Testis (tissue), 2 donors: ENCODE measurements at regions not wholly inside any gene's neighbourhood (a gene's known extent, or its start where the extent isn't known, plus 50 kb on each side); places are given as distances from the start of the nearest gene placed in this dataset.

Source experiments
- DNase-seq: peaks from one replicate; pipeline ENCODE4 v3.0.0-alpha.2; 2019
- H3K27ac ChIP-seq, 2 donors: fragments of 200-600 bp; sonication (generic); one replicate each; pipeline ENCODE4 v1.5.1; 2019
- H3K27me3 ChIP-seq: fragments of 200-600 bp; sonication (generic); one replicate; pipeline ENCODE4 v1.5.1; 2019
- H3K36me3 ChIP-seq: fragments of 200-600 bp; sonication (generic); one replicate; pipeline ENCODE4 v1.5.1; 2017; ENCODE audit warnings: low read depth; ENCODE audit errors: missing control alignments
- H3K4me1 ChIP-seq: fragments of 200-600 bp; sonication (generic); one replicate; pipeline ENCODE4 v1.5.1; 2019
- H3K4me3 ChIP-seq, 2 donors: fragments of 200-600 bp; sonication (generic); one replicate each; pipeline ENCODE4 v1.5.1; 2017 to 2019
- H3K9me3 ChIP-seq: fragments of 200-600 bp; sonication (generic); one replicate; pipeline ENCODE4 v1.5.1; 2017
- CTCF ChIP-seq, 3 experiments: fragments of 450-650 bp in 2 of 3; fragments of 200-600 bp in 1 of 3; sonication (generic) in 1 of 3; IDR thresholded peaks; one replicate each; pipeline ENCODE4 v1.5.1; 2016 to 2019; ENCODE audit warnings: antibody characterized with exemption in 3 of 3, mild to moderate bottlenecking in 2 of 3, moderate library complexity in 1 of 3
- POLR2A ChIP-seq: fragments of 450-650 bp; IDR thresholded peaks from one replicate; pipeline ENCODE4 v1.6.1; 2017; ENCODE audit warnings: antibody characterized with exemption, mild to moderate bottlenecking, moderate library complexity
- WGBS, 2 donors: methylation state at CpG; one replicate each; pipeline ENCODE4 v1.1.5; 2018; 5-methylcytosine and 5-hydroxymethylcytosine counted together
- intact Hi-C: fragments of 100-400 bp; cut with DNase I; formaldehyde crosslinking; loops from one replicate; pipeline ENCODE4 v1.15.1; 2023; ENCODE audit warnings: low total_unique reads

- no peaks in the 10 kb centered on the region for H3K36me3 ChIP-seq
- H3K9me3 ChIP-seq, result no peaks in the 10 kb centered on the region
- no peaks in the 10 kb centered on the region for H3K4me1 ChIP-seq
- no peak for DNase-seq
- no peak overlapping the region for H3K4me3 ChIP-seq
- H3K27ac ChIP-seq, result no peak overlapping the region
- H3K27me3 ChIP-seq, result no peaks in the 10 kb centered on the region
- intact Hi-C loops, result no loop called here
- TF ChIP-seq CTCF (IDR thresholded peaks at IDR 0.05), result no peak
- TF ChIP-seq POLR2A, result no peak
- 86 to 90% methylated on average over 13 to 14 of the region's 14 CpGs for WGBS, 2 donors
Observed at GRCh38 chr9:88049677-88050307, 75.5 kb upstream of the CDK20 start.

- H3K27ac ChIP-seq, result no peak overlapping the region
- TF ChIP-seq POLR2A (no peak), CTCF (IDR thresholded peaks at IDR 0.05) (no peak)
- DNase-seq, result no peak
- H3K4me3 ChIP-seq, result no peak overlapping the region
- WGBS, 2 donors, result 77 to 80% methylated on average over 3 of the region's 3 CpGs
- H3K27me3 ChIP-seq, result no peaks in the 10 kb centered on the region
- H3K4me1 ChIP-seq, result no peaks in the 10 kb centered on the region
- no peaks in the 10 kb centered on the region for H3K9me3 ChIP-seq
- no peaks in the 10 kb centered on the region for H3K36me3 ChIP-seq
- intact Hi-C loops, result no loop called here
Observed at GRCh38 chr9:88046542-88046941, 72.2 kb upstream of the CDK20 start.

GRCh38 chr9:88045686-88046085 is 71.4 kb upstream of the CDK20 start:
- Histone ChIP-seq H3K27ac (no peak overlapping the region), H3K4me1 (no peaks in the 10 kb centered on the region), H3K4me3 (no peak overlapping the region), H3K27me3 (no peaks in the 10 kb centered on the region), H3K36me3 (no peaks in the 10 kb centered on the region), H3K9me3 (no peaks in the 10 kb centered on the region)
- DNase-seq, result no peak
- TF ChIP-seq POLR2A, result no peak
- no peak for TF ChIP-seq CTCF (IDR thresholded peaks at IDR 0.05)
- intact Hi-C loops, result no loop called here
- WGBS, 2 donors, result 90 to 93% methylated on average over 3 of the region's 3 CpGs

GRCh38 chr9:88044200-88044599 is 69.9 kb upstream of the CDK20 start:
- H3K36me3 ChIP-seq, result no peaks in the 10 kb centered on the region
- H3K27ac ChIP-seq, result no peak overlapping the region
- no peaks in the 10 kb centered on the region for H3K27me3 ChIP-seq
- no peak for DNase-seq
- intact Hi-C loops, result no loop called here
- H3K4me3 ChIP-seq, result no peak overlapping the region
- no peak for TF ChIP-seq CTCF (IDR thresholded peaks at IDR 0.05)
- TF ChIP-seq POLR2A, result no peak
- H3K9me3 ChIP-seq, result no peaks in the 10 kb centered on the region
- 98 to 100% methylated on average over 1 to 3 of the region's 3 CpGs for WGBS, 2 donors
- H3K4me1 ChIP-seq, result no peaks in the 10 kb centered on the region

GRCh38 chr9:88043647-88044046 is 69.3 kb upstream of the CDK20 start:
- DNase-seq, result no peak
- intact Hi-C loops, result no loop called here
- Histone ChIP-seq H3K4me3 (no peak overlapping the region), H3K27ac (no peak overlapping the region), H3K4me1 (no peaks in the 10 kb centered on the region), H3K9me3 (no peaks in the 10 kb centered on the region), H3K27me3 (no peaks in the 10 kb centered on the region), H3K36me3 (no peaks in the 10 kb centered on the region)
- WGBS, 2 donors, result 85 to 98% methylated on average over 3 of the region's 3 CpGs
- TF ChIP-seq CTCF (IDR thresholded peaks at IDR 0.05), result no peak
- no peak for TF ChIP-seq POLR2A
